Bronchial epithelial cell (primary cell): ENCODE measurements at regions not wholly inside any gene's neighbourhood (a gene's known extent, or its start where the extent isn't known, plus 50 kb on each side); places are given as distances from the start of the nearest gene placed in this dataset.
"Not testable (repeated sequence)": the region's sequence is repeated elsewhere in the genome, so short reads cannot be mapped to it uniquely, and the experiment has no call there.

Source experiments
- DNase-seq: peaks from one replicate; pipeline ENCODE4 v3.0.0-alpha.2; 2010; ENCODE audit warnings: low read depth
- FAIRE-seq: peaks from 2 replicates; lab custom pipeline; 2011; peaks lifted over from hg19 to GRCh38; lab: Jason Lieb, UNC
- H3K27me3 ChIP-seq: 2 replicates; pipeline ENCODE4 v1.5.1; 2011; ENCODE audit warnings: low read length; ENCODE audit not compliant: control insufficient read depth, insufficient read depth
- H3K36me3 ChIP-seq: 2 replicates; pipeline ENCODE4 v1.5.1; 2011; ENCODE audit warnings: low read length; ENCODE audit not compliant: control insufficient read depth, insufficient read depth
- H3K4me3 ChIP-seq: 2 replicates; pipeline ENCODE4 v1.5.1; 2011; ENCODE audit warnings: mild to moderate bottlenecking, low read depth, low read length, control low read depth
- TF ChIP-seq, protein P1 (sequence below): IDR thresholded peaks from 2 replicates; pipeline ENCODE4 v1.5.1; 2011; ENCODE audit warnings: mild to moderate bottlenecking, moderate library complexity, low read length, control low read depth, inconsistent platforms; ENCODE audit not compliant: insufficient read depth, severe bottlenecking

DNA sequence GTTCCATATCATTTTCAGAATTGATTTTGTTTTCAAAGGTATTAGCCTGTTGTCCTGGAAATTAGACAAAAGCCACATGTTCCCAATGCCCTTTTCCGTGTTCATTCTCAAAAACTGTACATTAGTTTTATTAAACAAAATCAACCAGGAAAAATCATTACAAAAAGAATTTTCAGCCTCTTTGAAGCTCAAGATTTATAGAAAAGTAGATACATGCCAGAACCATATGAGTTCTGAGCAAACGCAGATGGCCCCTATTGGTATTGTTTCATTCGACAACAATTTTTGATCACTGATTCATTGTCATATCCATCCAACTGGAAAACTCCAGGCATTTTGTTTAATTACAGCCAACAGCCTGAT is 148.5 kb upstream of the GRAMD2B start:
- no peak for DNase-seq
- Histone ChIP-seq H3K36me3 (no peaks in the 10 kb centered on the region), H3K4me3 (no peak overlapping the region), H3K27me3 (no peaks in the 10 kb centered on the region)
- TF ChIP-seq, protein P1, sequence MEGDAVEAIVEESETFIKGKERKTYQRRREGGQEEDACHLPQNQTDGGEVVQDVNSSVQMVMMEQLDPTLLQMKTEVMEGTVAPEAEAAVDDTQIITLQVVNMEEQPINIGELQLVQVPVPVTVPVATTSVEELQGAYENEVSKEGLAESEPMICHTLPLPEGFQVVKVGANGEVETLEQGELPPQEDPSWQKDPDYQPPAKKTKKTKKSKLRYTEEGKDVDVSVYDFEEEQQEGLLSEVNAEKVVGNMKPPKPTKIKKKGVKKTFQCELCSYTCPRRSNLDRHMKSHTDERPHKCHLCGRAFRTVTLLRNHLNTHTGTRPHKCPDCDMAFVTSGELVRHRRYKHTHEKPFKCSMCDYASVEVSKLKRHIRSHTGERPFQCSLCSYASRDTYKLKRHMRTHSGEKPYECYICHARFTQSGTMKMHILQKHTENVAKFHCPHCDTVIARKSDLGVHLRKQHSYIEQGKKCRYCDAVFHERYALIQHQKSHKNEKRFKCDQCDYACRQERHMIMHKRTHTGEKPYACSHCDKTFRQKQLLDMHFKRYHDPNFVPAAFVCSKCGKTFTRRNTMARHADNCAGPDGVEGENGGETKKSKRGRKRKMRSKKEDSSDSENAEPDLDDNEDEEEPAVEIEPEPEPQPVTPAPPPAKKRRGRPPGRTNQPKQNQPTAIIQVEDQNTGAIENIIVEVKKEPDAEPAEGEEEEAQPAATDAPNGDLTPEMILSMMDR, result no peak
- no peak for FAIRE-seq

DNA sequence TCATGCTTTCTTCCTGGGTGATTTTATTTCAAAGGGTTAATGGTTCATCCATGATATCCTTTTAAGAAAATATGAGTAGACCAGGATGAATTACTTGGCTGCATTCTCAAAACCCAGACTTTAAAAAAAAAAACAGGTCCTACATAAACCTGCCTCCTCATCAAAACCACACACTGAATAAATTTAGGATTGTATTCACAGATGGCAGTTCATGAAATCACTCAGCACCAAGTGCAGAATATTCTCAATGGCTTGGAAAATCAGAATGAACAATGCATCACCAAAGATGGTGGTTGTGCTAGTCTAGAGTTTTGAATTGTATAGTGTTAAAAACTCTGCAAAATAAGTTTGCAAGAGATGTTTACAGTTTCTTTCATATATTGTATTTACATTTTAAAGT is 145.4 kb upstream of the GRAMD2B start:
- TF ChIP-seq, protein P1, result no peak
- FAIRE-seq (no peak), DNase-seq (no peak)
- no peak overlapping the region for H3K4me3 ChIP-seq
- H3K36me3 ChIP-seq, result no peaks in the 10 kb centered on the region
- H3K27me3 ChIP-seq, result no peaks in the 10 kb centered on the region

DNA sequence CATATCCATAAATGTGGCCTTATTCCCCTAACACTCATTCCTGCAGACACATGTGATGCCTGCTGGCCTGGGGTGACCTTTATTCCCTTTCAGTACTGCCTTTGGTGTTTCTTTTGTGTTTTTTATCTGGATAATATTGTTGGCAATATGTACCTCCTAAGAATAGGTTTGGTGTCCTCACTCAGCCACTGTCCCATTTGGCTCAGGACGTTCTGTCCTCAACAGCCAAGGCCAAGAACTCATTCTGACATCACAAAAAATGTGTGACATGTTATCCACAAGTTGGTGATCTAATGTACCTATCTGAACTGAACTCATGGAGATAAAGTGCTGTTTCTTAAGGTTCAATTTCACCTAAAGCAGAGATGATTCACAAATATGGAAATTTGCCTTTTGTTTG is 142.9 kb upstream of the GRAMD2B start:
- Histone ChIP-seq H3K27me3 (no peaks in the 10 kb centered on the region), H3K4me3 (no peak overlapping the region), H3K36me3 (no peaks in the 10 kb centered on the region)
- FAIRE-seq (no peak), DNase-seq (no peak)
- TF ChIP-seq, protein P1, result no peak

DNA sequence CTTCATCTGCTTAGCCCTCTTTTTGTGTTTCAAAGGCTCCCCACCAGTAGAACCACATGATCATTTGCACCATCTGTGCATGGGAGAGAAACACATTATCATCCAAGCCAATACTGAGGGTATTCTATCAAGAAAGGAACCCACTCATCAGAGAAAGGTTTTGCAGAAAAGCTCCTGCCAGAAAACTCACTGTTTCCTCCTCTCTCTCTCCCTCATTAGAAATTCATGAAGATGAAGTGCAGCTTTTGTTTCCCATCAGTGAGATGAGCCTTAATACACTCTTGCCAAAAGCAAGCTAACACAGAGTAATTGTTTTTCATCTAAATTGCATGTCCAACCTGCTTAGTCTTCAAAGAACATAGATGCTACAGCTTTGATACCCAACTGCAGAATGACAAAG is 142.4 kb upstream of the GRAMD2B start:
- H3K36me3 ChIP-seq, result no peaks in the 10 kb centered on the region
- H3K27me3 ChIP-seq, result no peaks in the 10 kb centered on the region
- DNase-seq (no peak), FAIRE-seq (no peak)
- TF ChIP-seq, protein P1, result no peak
- H3K4me3 ChIP-seq, result no peak overlapping the region

DNA sequence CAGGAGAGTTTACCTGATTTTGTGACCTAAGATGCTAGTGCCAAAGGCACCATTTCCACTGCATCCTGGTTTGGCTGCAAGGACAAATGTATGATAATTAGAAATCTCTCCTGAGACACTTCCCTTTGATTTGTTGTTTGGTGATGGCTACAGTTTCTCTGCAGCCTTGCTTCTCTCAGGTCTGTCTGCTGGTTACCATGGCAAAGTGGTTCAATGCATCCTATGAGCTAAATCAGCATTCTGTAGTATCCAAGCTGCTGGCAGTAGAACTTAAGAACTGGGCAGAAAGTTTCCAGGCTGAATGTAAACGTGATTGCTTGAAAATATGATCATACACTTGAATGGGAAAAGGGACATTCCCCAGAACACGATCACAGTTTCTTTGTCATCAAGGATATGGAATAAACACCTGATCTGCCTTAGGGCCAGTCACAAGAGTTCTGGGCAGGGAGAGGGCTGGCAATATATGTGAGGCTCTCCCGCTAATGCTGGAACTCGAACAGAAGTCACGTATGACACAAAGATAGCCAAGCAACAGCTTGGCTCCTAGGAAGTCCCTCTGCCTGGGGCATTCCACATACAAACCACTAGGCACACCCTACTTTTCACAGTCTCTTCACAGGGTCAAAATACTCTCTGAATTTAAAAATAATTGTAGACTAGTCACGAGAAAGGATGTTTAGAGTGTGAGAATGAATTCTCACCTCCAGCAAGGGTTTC is 138.1 kb upstream of the GRAMD2B start:
- Histone ChIP-seq H3K4me3 (no peak overlapping the region), H3K36me3 (no peaks in the 10 kb centered on the region), H3K27me3 (no peaks in the 10 kb centered on the region)
- TF ChIP-seq, protein P1, result no peak
- FAIRE-seq (no peak), DNase-seq (no peak)

DNA sequence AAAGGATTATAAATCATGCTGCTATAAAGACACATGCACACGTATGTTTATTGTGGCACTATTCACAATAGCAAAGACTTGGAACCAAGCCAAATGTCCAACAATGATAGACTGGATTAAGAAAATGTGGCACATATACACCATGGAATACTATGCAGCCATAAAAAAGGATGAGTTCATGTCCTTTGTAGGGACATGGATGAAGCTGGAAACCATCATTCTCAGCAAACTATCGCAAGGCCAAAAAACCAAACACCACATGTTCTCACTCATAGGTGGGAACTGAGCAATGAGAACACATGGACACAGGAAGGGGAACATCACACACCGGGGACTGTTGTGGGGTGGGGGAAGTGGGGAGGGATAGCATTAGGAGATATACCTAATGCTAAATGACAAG is 127.1 kb upstream of the GRAMD2B start:
- not testable (repeated sequence) for H3K27me3 ChIP-seq, DNase-seq, FAIRE-seq, H3K36me3 ChIP-seq, H3K4me3 ChIP-seq
